SK-N-MC (cell line): ENCODE measurements at regions not wholly inside any gene's neighbourhood (a gene's known extent, or its start where the extent isn't known, plus 50 kb on each side); places are given as distances from the start of the nearest gene placed in this dataset.

Experiments
- EZH2 ChIP-seq: fragments of 200-600 bp; sonication (generic); IDR thresholded peaks from one replicate; pipeline ENCODE4 v1.6.1; 2017; ENCODE audit warnings: antibody characterized with exemption
- FOXP2 ChIP-seq: optimal IDR thresholded peaks from 2 replicates; pipeline ENCODE3; 2011; ENCODE audit warnings: mild to moderate bottlenecking, moderate library complexity; ENCODE audit not compliant: insufficient read depth; ENCODE audit errors: extremely low read length, control extremely low read depth
- POLR2AphosphoS5 ChIP-seq: IDR thresholded peaks from 2 replicates; pipeline ENCODE4 v1.6.1; 2012; ENCODE audit warnings: mild to moderate bottlenecking, low read depth, low read length, borderline replicate concordance

DNA sequence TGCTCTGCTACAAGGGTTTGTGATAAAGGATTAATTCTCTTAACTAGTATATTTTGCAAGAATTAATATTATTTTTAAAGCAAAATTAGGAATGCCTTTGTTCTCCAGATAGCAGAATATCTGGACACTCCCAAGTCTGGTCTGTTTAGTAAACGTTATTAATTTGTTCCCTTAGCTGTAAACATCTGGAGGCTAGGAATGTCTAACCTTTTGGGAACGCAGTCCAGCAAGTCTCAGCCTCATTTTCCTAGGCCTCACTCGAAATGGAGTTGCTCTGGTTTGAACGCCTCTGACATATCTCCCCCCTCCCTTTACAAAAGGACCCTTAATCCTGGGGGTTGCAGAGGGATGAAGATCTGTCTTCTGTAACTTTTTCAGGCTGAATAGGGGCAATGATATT lies 59.3 kb upstream of the WNT7A start:
- TF ChIP-seq EZH2, result no peak
- no peak for TF ChIP-seq POLR2AphosphoS5
- no peak for TF ChIP-seq FOXP2
